ENCODE measurements at regions not wholly inside any gene's neighbourhood (a gene's known extent, or its start where the extent isn't known, plus 50 kb on each side); places are given as distances from the start of the nearest gene placed in this dataset.

GRCh38 chr3:5563537-5564277 is 376.2 kb downstream of the EDEM1 start:
- Histone ChIP-seq H3K9me3 (no peaks in the 10 kb centered on the region), H3K4me1 (no peaks in the 10 kb centered on the region), H3K4me3 (no peak overlapping the region), H3K27ac (no peak overlapping the region), H3K4me2 (no peak overlapping the region)
- POLR2A ChIA-PET = no interaction called here
- ATAC-seq (no peak), DNase-seq (ENCODE audit: low read depth in 1 of 2, low spot score in 1 of 2) (no peak), FAIRE-seq (no peak)
- TF ChIP-seq CEBPB (IDR thresholded peaks at IDR 0.05) (no peak), CHD2 (IDR thresholded peaks at IDR 0.05; ENCODE audit: low read length, partially characterized antibody) (no peak), HOXB5 (CRISPR knock-in tag; IDR thresholded peaks at IDR 0.05) (no peak), HOXA7 (CRISPR knock-in tag; IDR thresholded peaks at IDR 0.05) (no peak), PHF8 (IDR thresholded peaks at IDR 0.05; ENCODE audit: borderline replicate concordance, low read depth) (no peak), ESRRA (IDR thresholded peaks at IDR 0.05; ENCODE audit: borderline replicate concordance, low read length) (no peak), HMGXB4 (CRISPR knock-in tag; IDR thresholded peaks at IDR 0.05; ENCODE audit: borderline replicate concordance) (no peak), USF2 (IDR thresholded peaks at IDR 0.05) (no peak), GATA3 (IDR thresholded peaks at IDR 0.05; ENCODE audit: borderline replicate concordance) (no peak), RAD21 (conservative IDR thresholded peaks at IDR 0.05 in 1 of 2, IDR thresholded peaks at IDR 0.05 in 1 of 2) (no peak), MYC (IDR thresholded peaks at IDR 0.05; ENCODE audit: borderline replicate concordance, low read length) (no peak), RNF2 (IDR thresholded peaks at IDR 0.05; ENCODE audit: borderline replicate concordance, low read depth) (no peak), RCOR1 (IDR thresholded peaks at IDR 0.05; ENCODE audit: low read depth, low read length) (no peak), EHMT2 (IDR thresholded peaks at IDR 0.05; ENCODE audit: low read depth) (no peak), NPAS2 (CRISPR knock-in tag; IDR thresholded peaks at IDR 0.05; ENCODE audit: borderline replicate concordance) (no peak), RFX5 (IDR thresholded peaks at IDR 0.05) (no peak), NR3C1 (IDR thresholded peaks at IDR 0.05) (no peak)
- 26% methylated on average over 7 of the region's 7 CpGs for WGBS (ENCODE audit: missing lambda C conversion rate)
- CTCF ChIA-PET = no interaction called here

- POLR2A ChIA-PET = no interaction called here
- no peak overlapping the region for H3K4me3 ChIP-seq
- CTCF ChIA-PET = no interaction called here
- DNase-seq (ENCODE audit: low read depth in 1 of 2, low spot score in 1 of 2) (no peak), FAIRE-seq (no peak), ATAC-seq (no peak)
- TF ChIP-seq MAZ (IDR thresholded peaks at IDR 0.05; ENCODE audit: borderline replicate concordance, low read depth, low read length) (no peak), ATOH8 (CRISPR knock-in tag; IDR thresholded peaks at IDR 0.05; ENCODE audit: low read depth) (no peak), FOSB (CRISPR knock-in tag; IDR thresholded peaks at IDR 0.05) (no peak), RCOR1 (IDR thresholded peaks at IDR 0.05; ENCODE audit: low read depth, low read length) (no peak), PHF8 (IDR thresholded peaks at IDR 0.05; ENCODE audit: borderline replicate concordance, low read depth) (no peak), EHF (CRISPR knock-in tag; IDR thresholded peaks at IDR 0.05) (no peak), NPAS2 (CRISPR knock-in tag; IDR thresholded peaks at IDR 0.05; ENCODE audit: borderline replicate concordance) (no peak), SMC3 (IDR thresholded peaks at IDR 0.05) (no peak), NFE2L2 (conservative IDR thresholded peaks at IDR 0.05; ENCODE audit: low read length) (no peak), KDM1A (IDR thresholded peaks at IDR 0.05; ENCODE audit: low read depth) (no peak), RFX5 (IDR thresholded peaks at IDR 0.05) (no peak), CTCF (IDR thresholded peaks at IDR 0.05) (no peak), HEYL (CRISPR knock-in tag; IDR thresholded peaks at IDR 0.05) (no peak)
- WGBS (ENCODE audit: missing lambda C conversion rate) = 18% methylated on average over 2 of the region's 2 CpGs
- H3K27ac ChIP-seq = no peak overlapping the region
- no peaks in the 10 kb centered on the region for H3K4me1 ChIP-seq
- no peak overlapping the region for H3K4me2 ChIP-seq
- no peaks in the 10 kb centered on the region for H3K9me3 ChIP-seq
Observed at GRCh38 chr3:5564278-5564666, 376.8 kb downstream of the EDEM1 start.

All from A549 (cell line).